HK-2 (cell line): ENCODE measurements at regions not wholly inside any gene's neighbourhood (a gene's known extent, or its start where the extent isn't known, plus 50 kb on each side); places are given as distances from the start of the nearest gene placed in this dataset.

Source experiments
- DNase-seq: peaks from one replicate; pipeline ENCODE4 v3.0.0-alpha.2; 2018; ENCODE audit not compliant: unreplicated experiment

- DNase-seq = no peak
Measured at GRCh38 chr6:56347526-56347925, 100.1 kb upstream of the COL21A1 start.

GRCh38 chr6:56346958-56347357 lies 99.6 kb upstream of the COL21A1 start:
- no peak for DNase-seq

GRCh38 chr6:56345376-56345995 lies 98.1 kb upstream of the COL21A1 start:
- DNase-seq = no peak

GRCh38 chr6:56343295-56343694 lies 95.9 kb upstream of the COL21A1 start:
- DNase-seq = no peak

GRCh38 chr6:56339524-56339923 lies 92.1 kb upstream of the COL21A1 start:
- no peak for DNase-seq

- DNase-seq = no peak
Measured at GRCh38 chr6:56335726-56336125, 88.3 kb upstream of the COL21A1 start.

- no peak for DNase-seq
Measured at GRCh38 chr6:56334937-56335336, 87.6 kb upstream of the COL21A1 start.

GRCh38 chr6:56329271-56330050 lies 82.1 kb upstream of the COL21A1 start:
- no peak for DNase-seq

GRCh38 chr6:56328728-56329090 lies 81.3 kb upstream of the COL21A1 start:
- DNase-seq = no peak

- no peak for DNase-seq
Measured at GRCh38 chr6:56327946-56328727, 80.8 kb upstream of the COL21A1 start.

GRCh38 chr6:56324396-56324795 lies 77.0 kb upstream of the COL21A1 start:
- DNase-seq = no peak

- no peak for DNase-seq
Measured at GRCh38 chr6:56318851-56319250, 71.5 kb upstream of the COL21A1 start.

- DNase-seq = peak; percentile 32
Measured at GRCh38 chr6:56314683-56315523, 67.5 kb upstream of the COL21A1 start.

- DNase-seq = no peak
Measured at GRCh38 chr6:56311533-56312448, 64.4 kb upstream of the COL21A1 start.

- DNase-seq = no peak
Measured at GRCh38 chr6:56311061-56311460, 63.7 kb upstream of the COL21A1 start.

GRCh38 chr6:56310241-56310640 lies 62.9 kb upstream of the COL21A1 start:
- DNase-seq = no peak

- DNase-seq = no peak
Measured at GRCh38 chr6:56299916-56300315, 52.5 kb upstream of the COL21A1 start.

- DNase-seq = no peak
Measured at GRCh38 chr6:56297022-56297989, 49.9 kb upstream of the COL21A1 start.
